ENCODE measurements at regions not wholly inside any gene's neighbourhood (a gene's known extent, or its start where the extent isn't known, plus 50 kb on each side); places are given as distances from the start of the nearest gene placed in this dataset.

DNA sequence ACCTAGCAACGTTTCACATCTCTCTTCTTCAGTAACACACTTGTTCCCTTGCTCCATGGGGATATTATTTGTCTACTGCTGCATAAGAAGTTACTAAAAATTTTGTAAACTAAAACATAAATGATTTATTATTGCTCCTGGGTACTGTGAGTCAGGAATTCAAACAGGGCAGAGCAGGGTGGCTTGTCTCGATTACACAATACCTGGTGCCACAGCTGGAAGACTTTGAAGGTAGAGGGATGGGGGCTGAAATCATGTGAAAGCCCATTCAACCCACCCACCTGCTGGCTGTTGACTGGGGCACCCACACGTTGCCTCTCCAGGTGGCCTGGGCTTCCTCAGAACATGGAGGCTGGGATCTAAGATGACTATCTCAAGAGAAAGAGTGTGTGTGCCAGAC, 213.2 kb downstream of the ESM1 start:
- Histone ChIP-seq H3K27ac (ENCODE audit: low read depth, low read length) (no peak overlapping the region), H3K27me3 (ENCODE audit: insufficient read depth, low read length) (peaks cover 5% of the 10 kb centered on the region), H4K20me1 (ENCODE audit: insufficient read depth) (no peaks in the 10 kb centered on the region), H3K4me3 (replicated peaks in 1 of 2; ENCODE audit: low read depth in 1 of 2, low read length in 2 of 2) (no peak overlapping the region), H3K79me2 (ENCODE audit: insufficient read depth, low read length) (no peaks in the 10 kb centered on the region), H3K9me2 (ENCODE audit: insufficient read depth) (no peaks in the 10 kb centered on the region), H3K9ac (ENCODE audit: low read length) (no peak overlapping the region), H3K9me3 (ENCODE audit: control insufficient read depth in 1 of 2, insufficient read depth in 1 of 2, low read depth in 1 of 2, low read length in 2 of 2) (no peaks in the 10 kb centered on the region), H2AFZ (ENCODE audit: low read depth, low read length, poor library complexity, severe bottlenecking) (no peak overlapping the region), H3K4me2 (ENCODE audit: low read length) (no peak overlapping the region), H3K36me3 (ENCODE audit: control insufficient read depth in 1 of 2, insufficient read depth in 2 of 2, low read length in 2 of 2) (no peaks in the 10 kb centered on the region), H3K4me1 (ENCODE audit: control insufficient read depth in 1 of 2, insufficient read depth in 2 of 2, low read length in 2 of 2) (no peaks in the 10 kb centered on the region)
- TF ChIP-seq ATF3 (IDR thresholded peaks at IDR 0.05) (no peak), EZH2phosphoT487 (IDR thresholded peaks at IDR 0.05; ENCODE audit: borderline replicate concordance) (no peak), POLR2A (IDR thresholded peaks at IDR 0.05; ENCODE audit: borderline replicate concordance, extremely low read depth, insufficient read depth, insufficient read length) (no peak), MAX (IDR thresholded peaks at IDR 0.05) (no peak), SIN3A (IDR thresholded peaks at IDR 0.05; ENCODE audit: low read depth) (no peak), RAD21 (IDR thresholded peaks at IDR 0.05; ENCODE audit: low read depth) (no peak), YY1 (IDR thresholded peaks at IDR 0.05; ENCODE audit: extremely low read depth, insufficient replicate concordance, low read depth, low read length) (no peak), EZH2 (IDR thresholded peaks at IDR 0.05) (no peak), CTCF (IDR thresholded peaks at IDR 0.05 in 2 of 3, conservative IDR thresholded peaks at IDR 0.05 in 1 of 3; ENCODE audit: borderline replicate concordance in 1 of 3, insufficient read depth in 1 of 3, low read depth in 2 of 3, low read length in 2 of 3) (no peak), POLR2AphosphoS5 (IDR thresholded peaks at IDR 0.05; ENCODE audit: low read depth, low read length) (no peak), CBX3 (IDR thresholded peaks at IDR 0.05; ENCODE audit: low read depth) (no peak), FOSL1 (IDR thresholded peaks at IDR 0.05; ENCODE audit: low read depth) (no peak)
- TF ChIP-seq, protein P1, sequence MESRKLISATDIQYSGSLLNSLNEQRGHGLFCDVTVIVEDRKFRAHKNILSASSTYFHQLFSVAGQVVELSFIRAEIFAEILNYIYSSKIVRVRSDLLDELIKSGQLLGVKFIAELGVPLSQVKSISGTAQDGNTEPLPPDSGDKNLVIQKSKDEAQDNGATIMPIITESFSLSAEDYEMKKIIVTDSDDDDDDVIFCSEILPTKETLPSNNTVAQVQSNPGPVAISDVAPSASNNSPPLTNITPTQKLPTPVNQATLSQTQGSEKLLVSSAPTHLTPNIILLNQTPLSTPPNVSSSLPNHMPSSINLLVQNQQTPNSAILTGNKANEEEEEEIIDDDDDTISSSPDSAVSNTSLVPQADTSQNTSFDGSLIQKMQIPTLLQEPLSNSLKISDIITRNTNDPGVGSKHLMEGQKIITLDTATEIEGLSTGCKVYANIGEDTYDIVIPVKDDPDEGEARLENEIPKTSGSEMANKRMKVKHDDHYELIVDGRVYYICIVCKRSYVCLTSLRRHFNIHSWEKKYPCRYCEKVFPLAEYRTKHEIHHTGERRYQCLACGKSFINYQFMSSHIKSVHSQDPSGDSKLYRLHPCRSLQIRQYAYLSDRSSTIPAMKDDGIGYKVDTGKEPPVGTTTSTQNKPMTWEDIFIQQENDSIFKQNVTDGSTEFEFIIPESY (IDR thresholded peaks at IDR 0.05; ENCODE audit: extremely low read depth, insufficient replicate concordance, low read length), result no peak
- intact Hi-C loops (cut with micrococcal nuclease), result no loop called here
- ChIA-PET POLR2A (no interaction called here), RAD21 (ENCODE audit: low non-redundant PET in 1 of 2, low total read pairs in 2 of 2, uncharacterized antibody in 2 of 2, unreplicated experiment in 2 of 2) (no interaction called here), CTCF (no interaction called here)
- BruUV-seq (replicated peaks), result no TSS peak
- DNase-seq (ENCODE audit: low read depth, low spot score) (no peak), ATAC-seq (no peak)

Measured in HCT116 (cell line).